ENCODE measurements at regions not wholly inside any gene's neighbourhood (a gene's known extent, or its start where the extent isn't known, plus 50 kb on each side); places are given as distances from the start of the nearest gene placed in this dataset.

DNA sequence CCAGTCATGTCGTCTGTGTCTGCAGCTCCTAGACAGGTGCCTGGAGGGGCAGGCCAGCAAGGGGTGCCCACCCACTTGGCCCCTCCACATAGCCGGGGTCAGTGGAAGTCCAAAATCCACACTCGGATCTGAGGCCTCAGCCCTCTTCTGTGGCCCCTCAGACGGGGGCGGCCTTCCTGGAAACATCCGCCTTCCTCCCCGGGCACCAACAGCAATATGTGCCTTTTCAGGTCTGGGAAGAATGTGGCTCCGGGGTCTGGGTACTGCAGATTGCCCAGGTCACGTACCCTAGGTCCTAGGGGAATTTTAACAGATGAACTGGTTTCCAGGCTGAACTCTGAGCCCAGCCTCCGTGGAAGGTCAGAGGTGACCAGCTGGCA, 208.6 kb downstream of the CTTN start:
- Histone ChIP-seq H3K36me3 (replicated peaks in 1 of 2; ENCODE audit: control insufficient read depth in 1 of 2, insufficient read depth in 2 of 2, low read length in 1 of 2) (no peaks in the 10 kb centered on the region), H3K9me2 (no peaks in the 10 kb centered on the region), H3F3A (replicated peaks; ENCODE audit: insufficient read depth) (no peaks in the 10 kb centered on the region), H2AFZ (ENCODE audit: low read depth) (no peak overlapping the region), H3K9ac (no peak overlapping the region), H3K4me2 (no peak overlapping the region), H3K4me3 (ENCODE audit: low read depth in 2 of 2, low read length in 1 of 2) (no peak overlapping the region), H3K79me2 (ENCODE audit: insufficient read depth) (no peaks in the 10 kb centered on the region), H3K27ac (ENCODE audit: low read depth in 2 of 2, low read length in 1 of 2) (no peak overlapping the region), H3K4me1 (ENCODE audit: control insufficient read depth in 1 of 2, insufficient read depth in 2 of 2, low read depth in 1 of 2, low read length in 1 of 2) (peaks cover 0 to 38% of the 10 kb centered on the region in 2 experiments; a peak in 1 of 4 replicates), H3K9me3 (no peaks in the 10 kb centered on the region), H4K20me1 (ENCODE audit: insufficient read depth) (no peaks in the 10 kb centered on the region), H3K27me3 (ENCODE audit: insufficient read depth) (no peaks in the 10 kb centered on the region)
- ChIA-PET POLR2A (no interaction called here), CTCF (interaction anchor here (2.1 kb wide), 1 partner anchor 139 kb away, joined by 4 read pairs; no protein-coding TSS in a partner anchor)
- TF ChIP-seq, protein P1, sequence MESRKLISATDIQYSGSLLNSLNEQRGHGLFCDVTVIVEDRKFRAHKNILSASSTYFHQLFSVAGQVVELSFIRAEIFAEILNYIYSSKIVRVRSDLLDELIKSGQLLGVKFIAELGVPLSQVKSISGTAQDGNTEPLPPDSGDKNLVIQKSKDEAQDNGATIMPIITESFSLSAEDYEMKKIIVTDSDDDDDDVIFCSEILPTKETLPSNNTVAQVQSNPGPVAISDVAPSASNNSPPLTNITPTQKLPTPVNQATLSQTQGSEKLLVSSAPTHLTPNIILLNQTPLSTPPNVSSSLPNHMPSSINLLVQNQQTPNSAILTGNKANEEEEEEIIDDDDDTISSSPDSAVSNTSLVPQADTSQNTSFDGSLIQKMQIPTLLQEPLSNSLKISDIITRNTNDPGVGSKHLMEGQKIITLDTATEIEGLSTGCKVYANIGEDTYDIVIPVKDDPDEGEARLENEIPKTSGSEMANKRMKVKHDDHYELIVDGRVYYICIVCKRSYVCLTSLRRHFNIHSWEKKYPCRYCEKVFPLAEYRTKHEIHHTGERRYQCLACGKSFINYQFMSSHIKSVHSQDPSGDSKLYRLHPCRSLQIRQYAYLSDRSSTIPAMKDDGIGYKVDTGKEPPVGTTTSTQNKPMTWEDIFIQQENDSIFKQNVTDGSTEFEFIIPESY (IDR thresholded peaks at IDR 0.05; ENCODE audit: borderline replicate concordance, low read depth): no peak
- TF ChIP-seq SMC3 (IDR thresholded peaks at IDR 0.05; ENCODE audit: low read depth, low read length) (no peak), EP300 (IDR thresholded peaks at IDR 0.05; ENCODE audit: borderline replicate concordance in 1 of 2, low read depth in 1 of 2, low read length in 1 of 2) (no peak), RXRA (IDR thresholded peaks at IDR 0.05; ENCODE audit: borderline replicate concordance, low read depth) (no peak), FOXJ3 (CRISPR knock-in tag; IDR thresholded peaks at IDR 0.05) (no peak), USF2 (IDR thresholded peaks at IDR 0.05; ENCODE audit: borderline replicate concordance, low read depth, low read length) (no peak), CHD2 (IDR thresholded peaks at IDR 0.05; ENCODE audit: low read length, partially characterized antibody) (no peak), NFIC (IDR thresholded peaks at IDR 0.05; ENCODE audit: borderline replicate concordance) (no peak), FOXM1 (IDR thresholded peaks at IDR 0.05; ENCODE audit: low read depth) (no peak), MEF2A (IDR thresholded peaks at IDR 0.05; ENCODE audit: borderline replicate concordance, low read depth) (no peak), FOSL2 (IDR thresholded peaks at IDR 0.05; ENCODE audit: borderline replicate concordance, low read depth) (no peak), TEAD4 (IDR thresholded peaks at IDR 0.05; ENCODE audit: borderline replicate concordance, insufficient read depth) (no peak), GABPA (IDR thresholded peaks at IDR 0.05; ENCODE audit: low read depth) (no peak), GATA2 (CRISPR knock-in tag; IDR thresholded peaks at IDR 0.05) (no peak), NRF1 (IDR thresholded peaks at IDR 0.05; ENCODE audit: low read depth, low read length) (no peak), IRF3 (IDR thresholded peaks at IDR 0.05; ENCODE audit: low read depth, low read length) (no peak), CTCF (IDR thresholded peaks at IDR 0.05) (no peak), RAD21 (IDR thresholded peaks at IDR 0.05; ENCODE audit: low read length) (no peak), TAF1 (IDR thresholded peaks at IDR 0.05; ENCODE audit: borderline replicate concordance, low read depth, low read length) (no peak)
- TF ChIP-seq, protein P2, sequence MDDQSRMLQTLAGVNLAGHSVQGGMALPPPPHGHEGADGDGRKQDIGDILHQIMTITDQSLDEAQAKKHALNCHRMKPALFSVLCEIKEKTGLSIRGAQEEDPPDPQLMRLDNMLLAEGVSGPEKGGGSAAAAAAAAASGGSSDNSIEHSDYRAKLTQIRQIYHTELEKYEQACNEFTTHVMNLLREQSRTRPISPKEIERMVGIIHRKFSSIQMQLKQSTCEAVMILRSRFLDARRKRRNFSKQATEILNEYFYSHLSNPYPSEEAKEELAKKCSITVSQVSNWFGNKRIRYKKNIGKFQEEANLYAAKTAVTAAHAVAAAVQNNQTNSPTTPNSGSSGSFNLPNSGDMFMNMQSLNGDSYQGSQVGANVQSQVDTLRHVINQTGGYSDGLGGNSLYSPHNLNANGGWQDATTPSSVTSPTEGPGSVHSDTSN (IDR thresholded peaks at IDR 0.05): no peak
- 60% methylated on average over 1 of the region's 10 CpGs for WGBS (ENCODE audit: low lambda C conversion rate)
- no peak for DNase-seq

All from SK-N-SH (cell line).